ENCODE measurements at regions not wholly inside any gene's neighbourhood (a gene's known extent, or its start where the extent isn't known, plus 50 kb on each side); places are given as distances from the start of the nearest gene placed in this dataset.

DNA sequence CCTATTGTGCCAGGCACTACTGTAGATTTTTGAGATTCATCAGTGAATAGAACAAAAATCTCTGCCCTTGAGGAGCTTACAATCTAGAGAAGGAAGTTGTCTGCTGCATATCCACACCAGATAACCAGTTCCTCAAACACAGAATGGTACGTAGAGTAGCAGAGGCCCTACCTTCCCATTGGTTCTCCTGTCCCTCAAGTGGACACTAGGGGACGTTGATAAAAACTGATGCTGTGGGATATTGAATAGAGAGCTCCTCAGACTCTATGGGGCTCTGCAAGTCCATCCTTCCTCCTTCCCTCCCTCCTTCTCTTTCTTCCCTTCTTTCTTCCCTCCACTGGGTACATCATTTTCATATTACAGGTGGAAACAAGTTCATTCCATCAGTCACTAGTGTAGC, 371.3 kb downstream of the PBX1 start:
- no TSS peak for BruUV-seq (replicated peaks)
- Histone ChIP-seq H2AK9ac (replicated peaks; ENCODE audit: low read depth, low read length, poor library complexity) (no peak overlapping the region), H3K27me3 (ENCODE audit: control insufficient read depth, insufficient read depth, low read length) (peaks cover 3% of the 10 kb centered on the region; the same call in 1 of the 2 replicates), H3K18ac (ENCODE audit: low read depth, low read length) (no peak overlapping the region), H3K4me1 (ENCODE audit: control insufficient read depth, insufficient read depth, low read length) (no peaks in the 10 kb centered on the region), H3K56ac (ENCODE audit: extremely low read depth, insufficient read depth, low read length) (no peak overlapping the region), H3K9ac (ENCODE audit: low read depth, low read length) (no peak overlapping the region), H3K9me1 (ENCODE audit: insufficient read depth, low read length) (no peaks in the 10 kb centered on the region), H3K23ac (ENCODE audit: low read depth, low read length) (no peak overlapping the region), H2AFZ (replicated peaks; ENCODE audit: low read length, poor library complexity) (no peak overlapping the region), H2BK120ac (ENCODE audit: low read depth, low read length) (no peak overlapping the region), H4K5ac (ENCODE audit: low read depth, low read length) (no peak overlapping the region), H4K8ac (ENCODE audit: low read depth in 2 of 2, low read length in 2 of 2) (no peak overlapping the region), H2BK5ac (ENCODE audit: low read depth, low read length, poor library complexity, severe bottlenecking) (no peak overlapping the region), H3K27ac (ENCODE audit: insufficient read depth, low read length) (no peak overlapping the region), H3K9me3 (ENCODE audit: control insufficient read depth, insufficient read depth, low read length) (no peaks in the 10 kb centered on the region), H3K4me3 (ENCODE audit: insufficient read depth, low read depth, low read length) (no peak overlapping the region), H3K4me2 (ENCODE audit: low read depth, low read length) (no peak overlapping the region), H4K20me1 (ENCODE audit: insufficient read depth, low read length) (no peaks in the 10 kb centered on the region), H4K91ac (ENCODE audit: insufficient read depth, low read depth, low read length) (no peak overlapping the region), H3K79me1 (ENCODE audit: low read depth in 1 of 2, low read length in 2 of 2) (no peaks in the 10 kb centered on the region), H3K36me3 (ENCODE audit: control insufficient read depth, insufficient read depth, low read length) (no peaks in the 10 kb centered on the region), H2AK5ac (ENCODE audit: low read depth, low read length) (no peak overlapping the region), H3K14ac (replicated peaks; ENCODE audit: low read depth, low read length) (no peak overlapping the region), H2BK20ac (ENCODE audit: low read depth, low read length) (no peak overlapping the region), H3K4ac (ENCODE audit: low read depth, low read length) (no peak overlapping the region), H2BK15ac (ENCODE audit: low read depth, low read length) (no peak overlapping the region)
- ChIA-PET CTCF (interaction anchor here (1.4 to 1.5 kb wide), 2 partner anchors 22 to 60 kb away, joined by 3 read pairs; no protein-coding TSS in a partner anchor), POLR2A (ENCODE audit: unreplicated experiment) (no interaction called here)
- TF ChIP-seq, protein P1, sequence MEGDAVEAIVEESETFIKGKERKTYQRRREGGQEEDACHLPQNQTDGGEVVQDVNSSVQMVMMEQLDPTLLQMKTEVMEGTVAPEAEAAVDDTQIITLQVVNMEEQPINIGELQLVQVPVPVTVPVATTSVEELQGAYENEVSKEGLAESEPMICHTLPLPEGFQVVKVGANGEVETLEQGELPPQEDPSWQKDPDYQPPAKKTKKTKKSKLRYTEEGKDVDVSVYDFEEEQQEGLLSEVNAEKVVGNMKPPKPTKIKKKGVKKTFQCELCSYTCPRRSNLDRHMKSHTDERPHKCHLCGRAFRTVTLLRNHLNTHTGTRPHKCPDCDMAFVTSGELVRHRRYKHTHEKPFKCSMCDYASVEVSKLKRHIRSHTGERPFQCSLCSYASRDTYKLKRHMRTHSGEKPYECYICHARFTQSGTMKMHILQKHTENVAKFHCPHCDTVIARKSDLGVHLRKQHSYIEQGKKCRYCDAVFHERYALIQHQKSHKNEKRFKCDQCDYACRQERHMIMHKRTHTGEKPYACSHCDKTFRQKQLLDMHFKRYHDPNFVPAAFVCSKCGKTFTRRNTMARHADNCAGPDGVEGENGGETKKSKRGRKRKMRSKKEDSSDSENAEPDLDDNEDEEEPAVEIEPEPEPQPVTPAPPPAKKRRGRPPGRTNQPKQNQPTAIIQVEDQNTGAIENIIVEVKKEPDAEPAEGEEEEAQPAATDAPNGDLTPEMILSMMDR (conservative IDR thresholded peaks at IDR 0.05; ENCODE audit: low read depth, low read length) = no peak
- TF ChIP-seq MAZ (IDR thresholded peaks at IDR 0.05; ENCODE audit: borderline replicate concordance, low read depth, low read length) = no peak
- TF ChIP-seq MXI1 (IDR thresholded peaks at IDR 0.05; ENCODE audit: borderline replicate concordance, low read depth, low read length) = no peak
- no peak for TF ChIP-seq RCOR1 (IDR thresholded peaks at IDR 0.05; ENCODE audit: insufficient replicate concordance, low read length)
- TF ChIP-seq RAD21 (IDR thresholded peaks at IDR 0.05; ENCODE audit: low read length) = no peak
- no peak for TF ChIP-seq CEBPB (IDR thresholded peaks at IDR 0.05; ENCODE audit: low read depth, low read length)
- TF ChIP-seq, protein P2, sequence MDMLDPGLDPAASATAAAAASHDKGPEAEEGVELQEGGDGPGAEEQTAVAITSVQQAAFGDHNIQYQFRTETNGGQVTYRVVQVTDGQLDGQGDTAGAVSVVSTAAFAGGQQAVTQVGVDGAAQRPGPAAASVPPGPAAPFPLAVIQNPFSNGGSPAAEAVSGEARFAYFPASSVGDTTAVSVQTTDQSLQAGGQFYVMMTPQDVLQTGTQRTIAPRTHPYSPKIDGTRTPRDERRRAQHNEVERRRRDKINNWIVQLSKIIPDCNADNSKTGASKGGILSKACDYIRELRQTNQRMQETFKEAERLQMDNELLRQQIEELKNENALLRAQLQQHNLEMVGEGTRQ (IDR thresholded peaks at IDR 0.05; ENCODE audit: low read depth, low read length) = no peak
- no peak for TF ChIP-seq POLR2A (IDR thresholded peaks at IDR 0.05; ENCODE audit: low read depth, low read length)
- TF ChIP-seq RFX5 (IDR thresholded peaks at IDR 0.05; ENCODE audit: low read depth, low read length) = no peak
- TF ChIP-seq BHLHE40 (IDR thresholded peaks at IDR 0.05; ENCODE audit: low read depth, low read length) = no peak
- no peak for TF ChIP-seq SMC3 (IDR thresholded peaks at IDR 0.05; ENCODE audit: low read depth, low read length)
- no peak for TF ChIP-seq NFE2L2 (IDR thresholded peaks at IDR 0.05; ENCODE audit: low read depth, low read length)
- dilution Hi-C loops (cut with HindIII; ENCODE audit: low sequenced_read_pairs, unreplicated experiment) (no loop called here), intact Hi-C loops (cut with micrococcal nuclease) (no loop called here), in situ Hi-C loops (cut with MboI; ENCODE audit: low sequenced_read_pairs) (no loop called here)
- WGBS, 2 experiments (ENCODE audit: extremely low coverage in 2 of 2, insufficient read length in 1 of 2) = no CpG with 5 or more reads among the region's 2 CpGs
- DNase-seq = no peak
- ATAC-seq (ENCODE audit: low read depth) = no peak

Data from IMR-90 (cell line).